ENCODE measurements at regions not wholly inside any gene's neighbourhood (a gene's known extent, or its start where the extent isn't known, plus 50 kb on each side); places are given as distances from the start of the nearest gene placed in this dataset.

DNA sequence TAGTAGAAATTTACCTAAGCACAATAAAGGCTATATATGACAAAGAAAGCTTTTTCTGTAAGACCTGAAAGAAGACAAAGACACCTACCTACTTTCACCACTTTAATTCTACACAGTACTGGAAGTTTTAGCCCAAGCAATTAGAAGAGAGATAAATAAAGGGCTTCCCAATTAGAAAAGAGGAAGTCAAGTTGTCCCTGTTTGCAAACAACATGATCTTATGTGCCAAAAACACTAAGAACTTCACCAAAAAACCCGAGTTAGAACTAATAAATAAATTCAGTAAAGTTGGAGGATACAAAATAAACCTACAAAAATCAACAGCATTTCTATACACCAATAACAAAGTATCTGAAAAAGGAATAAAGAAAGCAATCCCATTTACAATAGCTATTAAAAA, 190.9 kb downstream of the NR2F2 start:
- TF ChIP-seq, protein P1, sequence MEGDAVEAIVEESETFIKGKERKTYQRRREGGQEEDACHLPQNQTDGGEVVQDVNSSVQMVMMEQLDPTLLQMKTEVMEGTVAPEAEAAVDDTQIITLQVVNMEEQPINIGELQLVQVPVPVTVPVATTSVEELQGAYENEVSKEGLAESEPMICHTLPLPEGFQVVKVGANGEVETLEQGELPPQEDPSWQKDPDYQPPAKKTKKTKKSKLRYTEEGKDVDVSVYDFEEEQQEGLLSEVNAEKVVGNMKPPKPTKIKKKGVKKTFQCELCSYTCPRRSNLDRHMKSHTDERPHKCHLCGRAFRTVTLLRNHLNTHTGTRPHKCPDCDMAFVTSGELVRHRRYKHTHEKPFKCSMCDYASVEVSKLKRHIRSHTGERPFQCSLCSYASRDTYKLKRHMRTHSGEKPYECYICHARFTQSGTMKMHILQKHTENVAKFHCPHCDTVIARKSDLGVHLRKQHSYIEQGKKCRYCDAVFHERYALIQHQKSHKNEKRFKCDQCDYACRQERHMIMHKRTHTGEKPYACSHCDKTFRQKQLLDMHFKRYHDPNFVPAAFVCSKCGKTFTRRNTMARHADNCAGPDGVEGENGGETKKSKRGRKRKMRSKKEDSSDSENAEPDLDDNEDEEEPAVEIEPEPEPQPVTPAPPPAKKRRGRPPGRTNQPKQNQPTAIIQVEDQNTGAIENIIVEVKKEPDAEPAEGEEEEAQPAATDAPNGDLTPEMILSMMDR (IDR thresholded peaks at IDR 0.05; ENCODE audit: low read depth, low read length, poor library complexity, severe bottlenecking) = no peak
- no peak for TF ChIP-seq EZH2phosphoT487 (IDR thresholded peaks at IDR 0.05; ENCODE audit: borderline replicate concordance, low read length)
